Astrocyte (in vitro differentiated cells and primary cell): ENCODE measurements at regions not wholly inside any gene's neighbourhood (a gene's known extent, or its start where the extent isn't known, plus 50 kb on each side); places are given as distances from the start of the nearest gene placed in this dataset.

Source experiments
- CTCF ChIP-seq: IDR thresholded peaks from 2 replicates; pipeline ENCODE4 v1.5.1; 2011; ENCODE audit warnings: low read depth, mild to moderate bottlenecking, inconsistent platforms, low read length, moderate library complexity; ENCODE audit not compliant: insufficient read depth
- EZH2 ChIP-seq: IDR thresholded peaks from 2 replicates; pipeline ENCODE4 v1.6.1; 2012; ENCODE audit warnings: mild to moderate bottlenecking, low read length, inconsistent platforms; ENCODE audit not compliant: insufficient read depth

GRCh38 chr12:63003223-63003819, 68.4 kb upstream of the PPM1H start:
- TF ChIP-seq CTCF (no peak), EZH2 (no peak)
